NT2/D1 (cell line): ENCODE measurements at regions not wholly inside any gene's neighbourhood (a gene's known extent, or its start where the extent isn't known, plus 50 kb on each side); places are given as distances from the start of the nearest gene placed in this dataset.

ENCODE experiments used
- SUZ12 ChIP-seq: IDR thresholded peaks from 2 replicates; pipeline ENCODE4 v1.6.1; 2011; ENCODE audit not compliant: insufficient read length, insufficient read depth; ENCODE audit errors: extremely low read depth
- YY1 ChIP-seq: IDR thresholded peaks from 2 replicates; pipeline ENCODE4 v1.6.1; 2011; ENCODE audit not compliant: insufficient read length, insufficient read depth
- ZNF274 ChIP-seq: IDR thresholded peaks from 2 replicates; pipeline ENCODE4 v1.6.1; 2011; ENCODE audit warnings: mild to moderate bottlenecking, low read depth, low read length

GRCh38 chr1:167158813-167159275 is 61.8 kb upstream of the POU2F1 start:
- TF ChIP-seq YY1 (no peak), ZNF274 (no peak), SUZ12 (no peak)
